Peyer's patch (tissue), 4 donors: ENCODE measurements at regions not wholly inside any gene's neighbourhood (a gene's known extent, or its start where the extent isn't known, plus 50 kb on each side); places are given as distances from the start of the nearest gene placed in this dataset.

Experiments used
- CTCF ChIP-seq, 6 experiments: fragments of 450-650 bp in 4 of 6; fragments of 200-600 bp in 2 of 6; sonication (generic) in 1 of 6; IDR thresholded peaks; one replicate each; pipeline ENCODE4 v1.5.1; 2017 to 2019; ENCODE audit warnings: antibody characterized with exemption in 6 of 6, mild to moderate bottlenecking in 3 of 6, moderate library complexity in 1 of 6
- POLR2A ChIP-seq, 2 donors: fragments of 450-650 bp; IDR thresholded peaks; one replicate each; pipeline ENCODE4 v1.5.1; 2017; ENCODE audit warnings: antibody characterized with exemption in 2 of 2, mild to moderate bottlenecking in 2 of 2, moderate library complexity in 2 of 2

DNA sequence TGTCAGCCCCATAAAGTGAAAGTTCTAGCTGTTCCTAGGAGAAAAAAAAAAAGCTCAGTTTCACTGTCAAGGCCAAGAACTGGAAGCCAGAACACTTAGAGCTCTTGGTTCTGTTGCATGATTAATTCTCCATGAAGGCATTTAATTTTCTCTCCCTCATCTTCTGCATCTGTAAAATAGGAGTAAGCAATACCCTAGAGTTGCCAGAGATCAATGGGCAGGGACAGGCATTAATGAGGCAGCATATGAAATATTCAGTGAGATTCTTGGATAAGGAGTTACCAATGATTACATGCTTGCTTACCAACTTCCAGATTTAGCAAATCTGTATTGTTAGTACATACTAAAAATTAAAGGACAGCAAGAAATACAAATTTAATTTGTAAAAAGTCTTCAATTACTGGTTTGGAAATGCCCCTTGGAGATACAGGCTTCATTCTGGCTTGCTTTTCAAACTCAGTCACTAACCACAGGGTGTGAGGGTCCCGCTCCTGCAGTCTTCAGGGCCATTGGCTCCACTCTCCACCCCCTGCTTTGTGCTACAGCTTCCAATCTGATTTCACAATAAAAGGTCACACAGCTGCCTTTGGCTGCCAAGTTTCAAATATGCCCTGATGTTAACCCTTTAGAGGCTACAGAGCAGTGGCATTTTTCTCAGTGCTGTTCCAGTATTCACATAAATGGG lies 624.6 kb downstream of the BNC2 start:
- TF ChIP-seq CTCF (IDR thresholded peaks at IDR 0.05) (no peak), POLR2A (IDR thresholded peaks at IDR 0.05) (no peak)
